Gastroesophageal sphincter (tissue), 3 donors: ENCODE measurements at regions not wholly inside any gene's neighbourhood (a gene's known extent, or its start where the extent isn't known, plus 50 kb on each side); places are given as distances from the start of the nearest gene placed in this dataset.

ENCODE experiments used
- POLR2AphosphoS5 ChIP-seq: sonication (generic); formaldehyde crosslinking; IDR thresholded peaks from one replicate; pipeline ENCODE4 v1.6.1; 2017; ENCODE audit warnings: antibody characterized with exemption
- TF ChIP-seq, protein P1 (sequence below), 4 experiments: fragments of 200-600 bp in 2 of 4; fragments of 450-650 bp in 2 of 4; sonication (generic) in 1 of 4; IDR thresholded peaks; one replicate each; pipeline ENCODE4 v1.5.1; 2017 to 2019; ENCODE audit warnings: antibody characterized with exemption in 4 of 4, mild to moderate bottlenecking in 2 of 4, moderate library complexity in 2 of 4

GRCh38 chr16:52671590-52671989 is 124.6 kb upstream of the TOX3 start:
- TF ChIP-seq, protein P1, sequence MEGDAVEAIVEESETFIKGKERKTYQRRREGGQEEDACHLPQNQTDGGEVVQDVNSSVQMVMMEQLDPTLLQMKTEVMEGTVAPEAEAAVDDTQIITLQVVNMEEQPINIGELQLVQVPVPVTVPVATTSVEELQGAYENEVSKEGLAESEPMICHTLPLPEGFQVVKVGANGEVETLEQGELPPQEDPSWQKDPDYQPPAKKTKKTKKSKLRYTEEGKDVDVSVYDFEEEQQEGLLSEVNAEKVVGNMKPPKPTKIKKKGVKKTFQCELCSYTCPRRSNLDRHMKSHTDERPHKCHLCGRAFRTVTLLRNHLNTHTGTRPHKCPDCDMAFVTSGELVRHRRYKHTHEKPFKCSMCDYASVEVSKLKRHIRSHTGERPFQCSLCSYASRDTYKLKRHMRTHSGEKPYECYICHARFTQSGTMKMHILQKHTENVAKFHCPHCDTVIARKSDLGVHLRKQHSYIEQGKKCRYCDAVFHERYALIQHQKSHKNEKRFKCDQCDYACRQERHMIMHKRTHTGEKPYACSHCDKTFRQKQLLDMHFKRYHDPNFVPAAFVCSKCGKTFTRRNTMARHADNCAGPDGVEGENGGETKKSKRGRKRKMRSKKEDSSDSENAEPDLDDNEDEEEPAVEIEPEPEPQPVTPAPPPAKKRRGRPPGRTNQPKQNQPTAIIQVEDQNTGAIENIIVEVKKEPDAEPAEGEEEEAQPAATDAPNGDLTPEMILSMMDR (IDR thresholded peaks at IDR 0.05), result no peak
- no peak for TF ChIP-seq POLR2AphosphoS5
